HG03095 (cell line): ENCODE measurements at regions not wholly inside any gene's neighbourhood (a gene's known extent, or its start where the extent isn't known, plus 50 kb on each side); places are given as distances from the start of the nearest gene placed in this dataset.
A peak's percentile ranks its signal among the peaks of the same experiment; 100 is the strongest.

ENCODE experiments used
- ATAC-seq: cut with Tn5 transposase; IDR thresholded peaks from one replicate; pipeline ENCODE4 v1.9.1; 2021; ENCODE audit warnings: moderate library complexity; ENCODE audit not compliant: unreplicated experiment

GRCh38 chr12:91609283-91609682, 426.7 kb upstream of the DCN start:
- no peak for ATAC-seq

- ATAC-seq, result no peak
Observed at GRCh38 chr12:91608542-91608941, 425.9 kb upstream of the DCN start.

- ATAC-seq, result no peak
Observed at GRCh38 chr12:91606662-91607377, 424.2 kb upstream of the DCN start.

GRCh38 chr12:91604897-91605296, 422.3 kb upstream of the DCN start:
- no peak for ATAC-seq

- ATAC-seq, result no peak
Observed at GRCh38 chr12:91603060-91603459, 420.4 kb upstream of the DCN start.

- ATAC-seq, result no peak
Observed at GRCh38 chr12:91601054-91601453, 418.4 kb upstream of the DCN start.

- ATAC-seq, result no peak
Observed at GRCh38 chr12:91594715-91595114, 412.1 kb upstream of the DCN start.

GRCh38 chr12:91591639-91591987, 409.0 kb upstream of the DCN start:
- ATAC-seq, result no peak

GRCh38 chr12:91590966-91591638, 408.5 kb upstream of the DCN start:
- ATAC-seq, result no peak

- no peak for ATAC-seq
Observed at GRCh38 chr12:91588874-91589454, 406.3 kb upstream of the DCN start.

GRCh38 chr12:91586015-91586414, 403.4 kb upstream of the DCN start:
- ATAC-seq, result no peak

- ATAC-seq, result no peak
Observed at GRCh38 chr12:91582811-91583210, 400.2 kb upstream of the DCN start.

GRCh38 chr12:91579516-91580263, 397.1 kb upstream of the DCN start:
- ATAC-seq, result no peak

GRCh38 chr12:91577586-91578539, 395.2 kb upstream of the DCN start:
- ATAC-seq, result peak; percentile 70

- ATAC-seq, result no peak
Observed at GRCh38 chr12:91576432-91576831, 393.8 kb upstream of the DCN start.

GRCh38 chr12:91575630-91576029, 393.0 kb upstream of the DCN start:
- ATAC-seq, result no peak

- no peak for ATAC-seq
Observed at GRCh38 chr12:91574975-91575374, 392.4 kb upstream of the DCN start.

GRCh38 chr12:91574391-91574790, 391.8 kb upstream of the DCN start:
- no peak for ATAC-seq

GRCh38 chr12:91572869-91573268, 390.3 kb upstream of the DCN start:
- ATAC-seq, result no peak

GRCh38 chr12:91567100-91567485, 384.5 kb upstream of the DCN start:
- ATAC-seq, result no peak
